ENCODE measurements at regions not wholly inside any gene's neighbourhood (a gene's known extent, or its start where the extent isn't known, plus 50 kb on each side); places are given as distances from the start of the nearest gene placed in this dataset.
"Not testable (repeated sequence)": the region's sequence is repeated elsewhere in the genome, so short reads cannot be mapped to it uniquely, and the experiment has no call there.

- intact Hi-C loops (cut with micrococcal nuclease) = no loop called here
- ATAC-seq = no peak
- DNase-seq = no peak
Observed at GRCh38 chr4:127364911-127365310, 267.8 kb upstream of the INTU start.

DNA sequence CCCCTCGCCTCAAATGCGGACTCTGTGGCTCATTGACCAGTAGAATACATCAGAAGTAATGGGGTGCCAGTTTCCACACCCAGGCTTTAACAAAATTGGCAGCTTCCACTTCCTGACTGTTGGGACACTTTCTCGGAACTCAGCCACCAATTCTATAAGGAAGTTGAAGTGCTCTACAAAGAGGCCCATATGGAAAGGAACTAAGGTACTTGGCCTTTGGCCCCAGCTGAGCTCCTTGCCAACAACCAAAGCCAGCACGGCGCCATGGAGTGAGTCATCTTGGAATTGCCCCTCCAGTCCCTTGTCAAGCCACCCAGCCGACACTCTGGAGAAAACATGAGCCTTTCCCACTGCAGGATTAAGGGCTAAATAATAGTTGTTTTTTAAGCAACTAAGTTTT lies 262.2 kb upstream of the INTU start:
- ATAC-seq (peak; percentile 57), DNase-seq (peak; percentile 32)
- intact Hi-C loops (cut with micrococcal nuclease) = no loop called here

GRCh38 chr4:127379499-127379898 lies 253.3 kb upstream of the INTU start:
- DNase-seq (no peak), ATAC-seq (no peak)
- intact Hi-C loops (cut with micrococcal nuclease) = no loop called here

- DNase-seq; ATAC-seq; intact Hi-C loops (cut with micrococcal nuclease): not testable (repeated sequence)
Observed at GRCh38 chr4:127379948-127380347, 252.8 kb upstream of the INTU start.

DNA sequence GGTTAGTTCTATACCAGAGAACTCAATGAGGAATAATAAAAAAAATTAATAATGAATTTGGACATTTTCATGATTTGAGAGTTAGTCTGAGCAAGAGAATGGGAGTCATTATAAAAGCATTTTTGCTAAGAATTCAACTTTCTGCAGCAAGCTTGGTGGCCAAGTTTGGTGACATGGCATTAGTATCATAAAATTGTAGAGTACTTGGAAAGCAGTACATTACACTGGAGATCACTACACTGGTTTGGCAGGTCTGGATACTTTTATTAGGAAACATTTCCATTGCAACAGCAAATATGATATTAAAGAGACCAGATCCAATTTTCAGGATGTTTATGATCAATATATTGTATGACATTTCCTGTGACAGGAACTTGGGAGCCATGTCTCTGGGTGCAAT lies 249.1 kb upstream of the INTU start:
- no peak for DNase-seq
- intact Hi-C loops (cut with micrococcal nuclease) = no loop called here
- ATAC-seq = no peak

GRCh38 chr4:127394516-127394915 lies 238.2 kb upstream of the INTU start:
- no peak for DNase-seq
- intact Hi-C loops (cut with micrococcal nuclease) = no loop called here
- no peak for ATAC-seq

- DNase-seq (no peak), ATAC-seq (no peak)
- intact Hi-C loops (cut with micrococcal nuclease) = no loop called here
Observed at GRCh38 chr4:127400276-127400675, 232.5 kb upstream of the INTU start.

- ATAC-seq (peak; percentile 37), DNase-seq (peak; percentile 38)
- intact Hi-C loops (cut with micrococcal nuclease) = no loop called here
Observed at GRCh38 chr4:127400731-127401346, 231.9 kb upstream of the INTU start.

DNA sequence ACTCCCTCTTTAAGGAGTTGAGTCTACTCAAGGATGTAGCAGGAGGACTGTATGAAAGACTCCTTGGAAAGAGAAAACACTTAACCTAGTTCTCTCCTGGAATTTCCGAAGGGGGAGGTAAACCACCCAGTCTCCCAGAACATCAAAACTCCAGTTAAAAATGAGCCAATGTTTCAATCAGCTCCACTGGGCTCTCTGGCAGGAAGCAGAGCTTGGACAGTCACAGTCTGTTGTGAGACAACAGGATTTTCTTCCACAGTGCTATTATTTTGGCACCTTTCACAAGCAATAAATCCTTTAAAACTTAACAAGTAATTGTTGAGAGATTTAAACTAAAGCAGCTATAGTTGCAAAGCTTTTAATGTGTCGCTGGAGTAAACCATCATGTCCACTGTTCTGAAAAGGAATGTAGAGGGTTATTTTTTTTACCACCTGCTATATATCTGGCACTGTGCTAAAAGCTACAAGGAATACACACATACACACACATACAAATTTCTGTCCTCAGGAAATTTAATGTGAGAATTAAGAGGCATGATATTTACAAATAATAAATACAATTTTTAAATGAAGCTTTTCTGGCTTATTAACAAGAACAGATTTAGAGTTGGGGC lies 229.2 kb upstream of the INTU start:
- intact Hi-C loops (cut with micrococcal nuclease) = no loop called here
- DNase-seq (no peak), ATAC-seq (no peak)

- intact Hi-C loops (cut with micrococcal nuclease) = no loop called here
Observed at GRCh38 chr4:127406187-127406586, 226.6 kb upstream of the INTU start.

DNA sequence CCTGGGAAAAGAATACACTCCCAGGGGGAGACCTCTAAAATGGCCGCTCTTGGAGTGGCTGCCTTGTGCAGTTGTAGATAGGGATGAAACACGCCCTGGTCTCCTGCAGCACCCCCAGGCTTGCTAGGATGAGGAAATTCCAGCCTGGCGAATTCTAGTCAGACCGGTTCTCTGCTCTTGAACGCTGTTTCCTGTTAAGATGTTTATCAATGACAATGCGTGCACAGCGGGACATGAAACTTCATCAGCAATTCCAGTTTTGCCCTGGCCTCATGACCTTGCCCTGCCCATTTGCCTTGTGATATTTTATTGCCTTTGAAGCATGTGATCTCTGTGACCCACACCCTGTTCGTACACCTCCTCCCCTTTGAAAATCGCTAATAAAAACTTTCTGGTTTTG lies 225.2 kb upstream of the INTU start:
- DNase-seq; ATAC-seq; intact Hi-C loops (cut with micrococcal nuclease): not testable (repeated sequence)

More at GRCh38 chr4:127406187-127406586, 226.6 kb upstream of the INTU start:
- ATAC-seq (no peak), DNase-seq (no peak)

GRCh38 chr4:127410201-127410600 lies 222.6 kb upstream of the INTU start:
- intact Hi-C loops (cut with micrococcal nuclease) = no loop called here
- DNase-seq (peak; percentile 40), ATAC-seq (peak; percentile 80)

GRCh38 chr4:127410644-127411043 lies 222.1 kb upstream of the INTU start:
- ATAC-seq = peak; percentile 40
- no peak for DNase-seq
- intact Hi-C loops (cut with micrococcal nuclease) = no loop called here

DNA sequence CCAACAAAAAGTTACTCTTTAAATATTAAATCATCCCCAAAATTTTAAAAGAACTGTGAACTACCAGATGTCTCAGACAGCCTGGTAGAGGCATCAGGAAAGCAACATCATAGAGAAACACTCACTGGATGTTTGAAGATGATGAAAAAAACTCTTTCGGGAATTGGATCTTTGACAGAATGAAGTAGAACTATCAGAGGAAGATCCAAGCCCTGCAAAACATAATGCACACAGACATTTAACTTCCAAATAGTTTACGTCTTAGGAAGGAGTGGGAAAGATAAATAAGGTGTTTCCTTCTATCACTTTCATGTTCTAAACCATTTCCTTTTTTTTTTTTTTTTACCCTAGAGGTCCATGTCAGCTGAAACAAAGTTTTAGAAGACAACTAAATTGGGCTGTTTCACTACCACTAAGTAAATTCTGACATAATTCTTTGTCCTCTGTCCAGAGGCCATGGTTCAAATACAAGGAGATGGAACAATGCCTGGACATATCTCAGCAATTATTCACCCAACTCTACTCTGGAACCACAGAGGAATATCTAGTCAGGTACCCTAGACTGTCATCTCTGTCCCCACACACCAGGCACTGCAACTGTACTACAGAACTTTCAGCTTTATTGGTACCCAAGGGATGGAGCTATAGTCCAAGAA lies 217.7 kb upstream of the INTU start:
- ATAC-seq = no peak
- DNase-seq = no peak
- intact Hi-C loops (cut with micrococcal nuclease) = no loop called here

DNA sequence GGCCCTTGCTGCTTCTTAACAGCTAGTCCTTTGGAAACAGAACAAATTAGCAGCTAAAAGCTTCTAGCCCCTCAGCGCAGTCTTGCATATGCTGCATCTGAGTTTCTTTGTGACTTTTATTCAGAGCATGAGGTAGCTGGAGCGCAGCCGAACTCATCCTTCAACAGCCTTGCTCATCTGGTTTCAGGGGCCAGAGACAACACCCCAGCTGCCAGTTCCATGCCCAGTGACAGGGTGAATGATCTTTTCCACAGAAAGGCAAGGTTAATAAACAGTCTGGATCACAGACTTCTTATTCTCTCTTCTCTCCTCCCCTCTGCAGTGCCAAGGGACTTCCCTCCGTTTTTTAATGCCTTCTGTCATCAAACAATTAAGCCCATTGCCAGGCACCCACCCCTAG lies 216.6 kb upstream of the INTU start:
- intact Hi-C loops (cut with micrococcal nuclease) = no loop called here
- no peak for DNase-seq
- ATAC-seq = no peak

DNA sequence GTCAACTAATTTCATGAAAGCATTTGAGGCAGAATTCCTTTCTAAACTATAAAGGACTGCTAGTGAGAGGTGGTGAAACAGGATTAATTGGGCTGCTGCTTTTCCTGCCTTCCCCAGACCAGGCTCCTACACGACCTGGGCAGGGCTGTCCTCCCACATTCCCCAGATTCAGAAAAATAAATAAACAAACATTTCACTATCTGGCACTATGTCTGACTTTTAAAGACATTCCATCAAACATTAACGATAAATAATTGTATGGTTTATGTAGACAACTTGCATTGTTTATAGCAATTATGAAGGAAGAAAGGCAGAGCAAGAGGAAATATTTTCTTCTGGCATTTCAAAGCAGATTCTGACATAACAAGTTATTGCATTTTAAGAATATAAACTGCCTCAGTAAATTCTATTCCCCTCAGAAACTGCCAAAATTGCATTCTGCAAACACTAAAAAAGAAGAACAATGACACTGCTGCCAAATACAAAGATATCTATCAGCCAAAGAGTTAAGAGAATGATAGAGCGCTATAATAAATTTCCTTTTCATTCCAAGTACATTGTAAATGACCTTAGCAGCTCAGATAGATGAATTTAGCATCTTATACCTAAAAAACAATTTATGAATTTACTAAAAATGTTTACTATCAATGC lies 214.7 kb upstream of the INTU start:
- intact Hi-C loops (cut with micrococcal nuclease) = no loop called here
- no peak for DNase-seq
- no peak for ATAC-seq

GRCh38 chr4:127419431-127419830 lies 213.3 kb upstream of the INTU start:
- intact Hi-C loops (cut with micrococcal nuclease) = no loop called here
- ATAC-seq (no peak), DNase-seq (no peak)

- intact Hi-C loops (cut with micrococcal nuclease) = no loop called here
- DNase-seq = no peak
- no peak for ATAC-seq
Observed at GRCh38 chr4:127421437-127421836, 211.3 kb upstream of the INTU start.

- ATAC-seq (no peak), DNase-seq (no peak)
- intact Hi-C loops (cut with micrococcal nuclease) = no loop called here
Observed at GRCh38 chr4:127425202-127425845, 207.4 kb upstream of the INTU start.

- ATAC-seq = no peak
- DNase-seq = no peak
- intact Hi-C loops (cut with micrococcal nuclease) = no loop called here
Observed at GRCh38 chr4:127425851-127426250, 206.9 kb upstream of the INTU start.
